GM10266 (cell line): ENCODE measurements at regions not wholly inside any gene's neighbourhood (a gene's known extent, or its start where the extent isn't known, plus 50 kb on each side); places are given as distances from the start of the nearest gene placed in this dataset.

Experiments used
- DNase-seq: peaks from one replicate; pipeline ENCODE4 v3.0.0; 2012; ENCODE audit errors: extremely low spot score
- TF ChIP-seq, protein P1 (sequence below): IDR thresholded peaks from 2 replicates; pipeline ENCODE4 v1.5.1; 2012; ENCODE audit warnings: mild to moderate bottlenecking, low read depth; ENCODE audit not compliant: control insufficient read depth, insufficient read depth; ENCODE audit errors: missing control alignments

- TF ChIP-seq, protein P1, sequence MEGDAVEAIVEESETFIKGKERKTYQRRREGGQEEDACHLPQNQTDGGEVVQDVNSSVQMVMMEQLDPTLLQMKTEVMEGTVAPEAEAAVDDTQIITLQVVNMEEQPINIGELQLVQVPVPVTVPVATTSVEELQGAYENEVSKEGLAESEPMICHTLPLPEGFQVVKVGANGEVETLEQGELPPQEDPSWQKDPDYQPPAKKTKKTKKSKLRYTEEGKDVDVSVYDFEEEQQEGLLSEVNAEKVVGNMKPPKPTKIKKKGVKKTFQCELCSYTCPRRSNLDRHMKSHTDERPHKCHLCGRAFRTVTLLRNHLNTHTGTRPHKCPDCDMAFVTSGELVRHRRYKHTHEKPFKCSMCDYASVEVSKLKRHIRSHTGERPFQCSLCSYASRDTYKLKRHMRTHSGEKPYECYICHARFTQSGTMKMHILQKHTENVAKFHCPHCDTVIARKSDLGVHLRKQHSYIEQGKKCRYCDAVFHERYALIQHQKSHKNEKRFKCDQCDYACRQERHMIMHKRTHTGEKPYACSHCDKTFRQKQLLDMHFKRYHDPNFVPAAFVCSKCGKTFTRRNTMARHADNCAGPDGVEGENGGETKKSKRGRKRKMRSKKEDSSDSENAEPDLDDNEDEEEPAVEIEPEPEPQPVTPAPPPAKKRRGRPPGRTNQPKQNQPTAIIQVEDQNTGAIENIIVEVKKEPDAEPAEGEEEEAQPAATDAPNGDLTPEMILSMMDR: peak; percentile 78
- peak; percentile 35 for DNase-seq
Measured at GRCh38 chr2:164061129-164061746, 325.4 kb upstream of the FIGN start.

DNA sequence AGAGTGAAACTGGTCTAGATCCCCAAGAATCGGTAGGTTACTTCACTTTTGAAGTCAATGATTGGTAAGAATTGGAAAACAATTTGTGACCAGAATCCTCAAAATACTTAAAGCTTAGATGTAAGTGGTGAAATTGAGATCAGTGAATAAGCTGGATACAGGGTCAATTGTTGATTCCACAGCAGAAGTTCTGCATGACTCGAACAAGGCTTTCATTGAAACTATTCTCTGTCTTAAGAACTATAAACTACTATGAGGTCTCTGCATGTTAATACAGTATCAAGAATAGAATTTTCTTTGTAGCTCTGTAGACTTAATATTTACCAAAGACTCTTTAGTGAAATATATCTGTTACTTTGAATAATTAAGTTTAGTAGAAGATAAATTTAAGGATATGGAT is 324.2 kb upstream of the FIGN start:
- TF ChIP-seq, protein P1: no peak
- no peak for DNase-seq

DNA sequence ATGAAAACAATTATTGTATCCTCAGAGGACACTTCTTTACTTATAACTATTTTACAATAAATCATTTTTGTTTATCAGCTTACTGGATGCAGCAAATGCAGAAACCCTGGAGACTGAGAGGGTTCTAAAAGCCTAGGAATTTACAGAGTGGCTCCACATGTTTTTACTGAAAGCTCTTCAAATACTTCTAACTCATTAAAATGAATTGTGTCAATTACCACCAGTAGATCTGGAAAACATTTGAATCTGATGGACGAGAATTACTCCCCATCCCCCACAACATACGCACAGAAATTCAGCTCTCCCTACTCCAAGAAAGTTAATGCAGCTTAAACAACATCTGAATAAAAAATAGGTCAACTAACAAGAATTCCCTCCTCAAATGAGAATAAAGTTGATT is 319.8 kb upstream of the FIGN start:
- no peak for DNase-seq
- TF ChIP-seq, protein P1: no peak

- no peak for DNase-seq
- TF ChIP-seq, protein P1: no peak
Measured at GRCh38 chr2:164054651-164055050, 318.8 kb upstream of the FIGN start.

DNA sequence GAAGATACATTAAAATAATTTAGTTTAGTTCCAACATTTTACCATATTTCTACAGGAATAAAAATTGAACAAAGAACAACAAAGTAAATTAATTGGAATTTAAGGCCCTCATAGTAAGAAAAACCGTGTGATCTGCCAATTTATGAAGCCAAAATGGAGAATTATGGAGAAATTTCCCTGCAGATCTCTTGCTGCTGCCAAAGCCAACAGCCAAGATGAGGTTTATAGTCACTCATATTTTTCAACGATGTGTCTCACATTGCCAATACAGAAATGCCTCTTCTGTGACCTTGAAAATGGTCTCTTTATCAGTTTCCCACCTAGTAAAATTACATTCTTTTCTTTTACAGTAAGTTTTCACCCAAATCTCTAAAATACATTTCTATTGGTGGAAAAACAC is 317.2 kb upstream of the FIGN start:
- TF ChIP-seq, protein P1: no peak
- no peak for DNase-seq

- DNase-seq: no peak
- TF ChIP-seq, protein P1: no peak
Measured at GRCh38 chr2:164052006-164052405, 316.2 kb upstream of the FIGN start.

- TF ChIP-seq, protein P1: no peak
- no peak for DNase-seq
Measured at GRCh38 chr2:164048729-164049128, 312.9 kb upstream of the FIGN start.
